ENCODE measurements at regions not wholly inside any gene's neighbourhood (a gene's known extent, or its start where the extent isn't known, plus 50 kb on each side); places are given as distances from the start of the nearest gene placed in this dataset.

DNA sequence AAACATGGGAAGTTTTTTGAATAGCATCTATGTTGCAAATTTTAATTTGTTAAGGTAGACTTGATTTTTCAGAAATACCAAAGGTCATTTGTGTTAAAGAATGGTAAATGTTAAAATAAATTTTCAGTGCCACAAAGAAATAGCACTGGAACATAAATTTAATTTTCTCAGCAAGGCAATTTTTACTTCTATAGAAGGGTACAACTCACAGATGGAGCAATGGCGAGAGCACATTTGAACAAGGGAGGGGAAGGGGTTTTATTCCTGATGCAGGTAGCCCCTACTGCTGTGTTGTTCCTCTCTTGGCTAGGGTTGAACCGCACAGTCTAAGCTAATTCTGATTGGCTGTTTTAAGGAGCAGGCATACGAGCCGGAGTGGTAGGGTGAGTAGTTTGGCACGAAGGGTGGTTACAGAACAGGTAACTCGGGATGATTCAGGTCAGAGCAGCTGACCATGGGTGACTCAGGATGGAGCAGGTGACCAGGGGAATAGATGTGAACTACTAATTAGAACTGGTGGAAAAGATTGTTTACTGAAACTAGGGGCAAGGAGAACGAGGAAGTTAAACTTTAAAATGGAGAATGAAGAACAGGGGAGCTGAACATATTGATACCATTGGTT, 50.1 kb upstream of the PSME4 start:
- no peaks in the 10 kb centered on the region for H3K27me3 ChIP-seq
- H3K27ac ChIP-seq = no peak overlapping the region
- H3K4me3 ChIP-seq = no peak overlapping the region
- no peaks in the 10 kb centered on the region for H3K36me3 ChIP-seq
- H3K9me3 ChIP-seq (replicated peaks) = no peaks in the 10 kb centered on the region; the same call in 1 of the 2 replicates
- no peaks in the 10 kb centered on the region for H3K4me1 ChIP-seq
- no peak for DNase-seq

Measured in SJCRH30 (cell line).